BLaER1 treated with 17β-estradiol and CSF1 and Interleukin-3, amounts not matched to agents 10 nM and 100 nM (cell line): ENCODE measurements at regions not wholly inside any gene's neighbourhood (a gene's known extent, or its start where the extent isn't known, plus 50 kb on each side); places are given as distances from the start of the nearest gene placed in this dataset.

Experiments used
- H3K27ac ChIP-seq, 11 experiments: shearing (Covaris generic); formaldehyde crosslinking; 2 replicates each; pipeline ENCODE4 v1.8.1; 2022
- H3K27me3 ChIP-seq, 11 experiments: shearing (Covaris generic); formaldehyde crosslinking; 2 replicates each; pipeline ENCODE4 v1.8.1; 2022
- H3K36me3 ChIP-seq, 11 experiments: shearing (Covaris generic); formaldehyde crosslinking; 2 replicates each; pipeline ENCODE4 v1.8.1; 2022
- H3K4me1 ChIP-seq, 10 experiments: shearing (Covaris generic); formaldehyde crosslinking; 2 replicates each; pipeline ENCODE4 v1.8.1; 2022
- H3K4me2 ChIP-seq, 11 experiments: shearing (Covaris generic); formaldehyde crosslinking; 2 replicates each; pipeline ENCODE4 v1.8.1; 2022
- H3K4me3 ChIP-seq, 10 experiments: shearing (Covaris generic); formaldehyde crosslinking; 2 replicates each; pipeline ENCODE4 v1.8.1; 2022
- H3K9ac ChIP-seq, 11 experiments: shearing (Covaris generic); formaldehyde crosslinking; 2 replicates each; pipeline ENCODE4 v1.8.1; 2022
- H3K9me3 ChIP-seq, 11 experiments: shearing (Covaris generic); formaldehyde crosslinking; replicated peaks in 1 of 11; 2 replicates each; pipeline ENCODE4 v1.8.1; 2022
- H4K20me1 ChIP-seq, 11 experiments: shearing (Covaris generic); formaldehyde crosslinking; 2 replicates each; pipeline ENCODE4 v1.8.1; 2022
- Cebpa-rat ChIP-seq, 11 experiments: shearing (Covaris generic); IDR thresholded peaks; 2 replicates each; pipeline ENCODE4 v1.8.1; 2022

DNA sequence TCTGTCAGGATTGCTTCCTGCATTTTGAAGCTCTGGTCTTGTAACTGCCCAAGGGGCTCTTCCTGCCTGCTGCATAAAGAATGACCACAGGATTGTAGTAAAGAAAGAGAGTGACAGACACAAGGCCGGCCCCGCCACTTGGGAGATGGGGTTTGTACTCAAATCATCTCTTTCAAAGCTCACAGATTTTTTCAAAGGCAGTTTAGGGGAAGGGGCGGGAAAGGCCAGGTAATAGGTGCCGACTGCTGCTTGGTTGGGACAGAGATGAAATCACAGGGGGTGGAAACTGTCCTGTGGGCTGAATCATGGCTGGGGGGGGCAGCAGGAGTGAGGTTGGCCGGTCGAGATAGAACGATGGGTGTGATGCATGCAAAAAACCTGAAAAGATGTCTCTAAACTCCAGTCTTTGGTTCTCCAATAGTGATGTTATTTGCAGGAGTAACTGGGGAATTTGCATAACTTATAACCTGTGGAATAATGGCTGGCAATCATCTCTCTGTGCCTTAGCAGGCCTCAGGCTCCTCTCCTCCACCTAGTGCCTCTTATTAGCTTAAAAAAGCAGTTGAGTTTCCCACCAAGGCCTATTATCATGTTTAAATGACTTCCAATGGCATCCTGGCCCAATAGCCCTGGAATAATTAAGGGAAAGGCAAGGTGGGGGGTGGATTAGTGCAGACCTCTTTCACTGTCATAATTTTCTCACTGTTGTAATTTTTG is 778.4 kb upstream of the FRG1 start:
- TF ChIP-seq Cebpa-rat (IDR thresholded peaks at IDR 0.05) = no peak
- Histone ChIP-seq H3K27ac (no peak overlapping the region), H4K20me1 (no peaks in the 10 kb centered on the region), H3K27me3 (no peaks in the 10 kb centered on the region), H3K36me3 (no peaks in the 10 kb centered on the region), H3K4me2 (peak overlapping the region in 4 of 11 experiments; percentile 17 to 28 (median 24); a peak in 6 of 22 replicates), H3K4me3 (no peak overlapping the region), H3K9me3 (no peaks in the 10 kb centered on the region), H3K4me1 (peaks cover 0 to 10% (median 2%) of the 10 kb centered on the region in 10 experiments; a peak in 9 of 20 replicates), H3K9ac (no peak overlapping the region)

DNA sequence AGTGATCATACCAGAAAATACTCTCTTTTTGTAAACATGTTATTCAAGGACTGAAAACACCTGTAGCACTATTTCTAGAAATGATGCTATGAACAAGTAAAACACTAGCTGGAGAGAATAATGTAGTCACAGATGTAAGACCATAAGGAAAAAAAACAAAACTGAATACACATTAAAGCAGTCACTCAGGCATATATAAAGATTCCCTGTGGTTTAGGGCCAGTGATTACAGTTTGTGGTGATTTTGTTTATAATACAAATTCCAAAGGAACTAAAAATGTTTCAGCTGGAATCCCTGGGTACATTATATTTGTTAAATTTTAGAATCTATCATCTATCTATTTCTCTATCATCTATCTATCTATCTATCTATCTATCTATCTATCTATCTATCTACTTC is 777.8 kb upstream of the FRG1 start:
- Histone ChIP-seq H4K20me1 (no peaks in the 10 kb centered on the region), H3K4me3 (no peak overlapping the region), H3K4me2 (peak overlapping the region in 4 of 11 experiments; percentile 17 to 28 (median 24); a peak in 5 of 22 replicates), H3K36me3 (no peaks in the 10 kb centered on the region), H3K9me3 (no peaks in the 10 kb centered on the region), H3K9ac (no peak overlapping the region), H3K27me3 (no peaks in the 10 kb centered on the region), H3K4me1 (peaks cover 0 to 10% (median 2%) of the 10 kb centered on the region in 10 experiments; a peak in 9 of 20 replicates), H3K27ac (no peak overlapping the region)
- no peak for TF ChIP-seq Cebpa-rat (IDR thresholded peaks at IDR 0.05)

DNA sequence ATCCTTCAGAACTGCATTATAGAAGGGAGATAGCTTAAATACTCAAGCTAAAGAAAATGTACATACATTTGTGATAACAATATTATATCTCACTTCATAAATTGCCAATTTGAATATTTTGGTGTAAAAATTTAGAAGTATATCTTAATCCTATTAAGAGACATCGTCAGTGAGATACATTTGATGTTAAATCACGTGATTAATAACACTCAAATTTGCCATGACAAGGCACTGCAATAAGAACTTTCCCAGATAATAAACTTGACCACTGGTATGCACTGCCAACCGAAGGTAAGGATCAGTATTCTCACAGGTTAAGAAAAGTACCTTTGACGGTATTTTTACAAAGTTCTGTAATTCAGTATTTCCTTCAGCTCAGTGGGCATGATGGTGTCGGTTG is 764.7 kb upstream of the FRG1 start:
- Histone ChIP-seq H3K36me3 (no peaks in the 10 kb centered on the region), H3K9me3 (no peaks in the 10 kb centered on the region), H3K27ac (no peak overlapping the region), H3K4me3 (no peak overlapping the region), H3K27me3 (no peaks in the 10 kb centered on the region), H3K9ac (no peak overlapping the region), H4K20me1 (no peaks in the 10 kb centered on the region), H3K4me2 (no peak overlapping the region), H3K4me1 (peaks cover 0 to 6% (median 3%) of the 10 kb centered on the region in 10 experiments; a peak in 5 of 20 replicates)
- no peak for TF ChIP-seq Cebpa-rat (IDR thresholded peaks at IDR 0.05)

DNA sequence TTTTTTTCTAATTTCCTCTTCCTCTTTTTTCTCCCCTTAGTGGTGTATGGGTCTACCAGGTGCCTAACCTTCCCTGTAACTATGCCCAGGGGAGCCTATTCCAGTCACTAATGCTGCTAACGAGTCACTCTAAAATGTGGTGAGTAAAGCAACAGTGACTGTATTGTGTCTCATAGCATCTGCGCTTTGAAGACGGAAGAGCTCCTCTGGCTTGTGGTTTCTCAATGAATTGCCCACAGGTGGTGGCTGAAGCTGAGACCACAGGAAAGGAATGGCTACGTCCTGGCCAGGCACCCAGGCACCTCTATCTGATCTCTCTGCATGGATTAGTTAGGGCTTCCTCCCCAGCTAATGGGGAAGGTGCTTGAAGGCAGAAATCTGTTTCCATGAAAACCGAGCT is 763.5 kb upstream of the FRG1 start:
- Histone ChIP-seq H3K4me3 (no peak overlapping the region), H4K20me1 (no peaks in the 10 kb centered on the region), H3K9ac (no peak overlapping the region), H3K27me3 (no peaks in the 10 kb centered on the region), H3K36me3 (no peaks in the 10 kb centered on the region), H3K4me2 (peak overlapping the region in 5 of 11 experiments; percentile 20 to 41 (median 32); a peak in 3 of 22 replicates), H3K9me3 (no peaks in the 10 kb centered on the region), H3K4me1 (peaks cover 0 to 6% (median 3%) of the 10 kb centered on the region in 10 experiments; a peak in 5 of 20 replicates), H3K27ac (no peak overlapping the region)
- no peak for TF ChIP-seq Cebpa-rat (IDR thresholded peaks at IDR 0.05)

DNA sequence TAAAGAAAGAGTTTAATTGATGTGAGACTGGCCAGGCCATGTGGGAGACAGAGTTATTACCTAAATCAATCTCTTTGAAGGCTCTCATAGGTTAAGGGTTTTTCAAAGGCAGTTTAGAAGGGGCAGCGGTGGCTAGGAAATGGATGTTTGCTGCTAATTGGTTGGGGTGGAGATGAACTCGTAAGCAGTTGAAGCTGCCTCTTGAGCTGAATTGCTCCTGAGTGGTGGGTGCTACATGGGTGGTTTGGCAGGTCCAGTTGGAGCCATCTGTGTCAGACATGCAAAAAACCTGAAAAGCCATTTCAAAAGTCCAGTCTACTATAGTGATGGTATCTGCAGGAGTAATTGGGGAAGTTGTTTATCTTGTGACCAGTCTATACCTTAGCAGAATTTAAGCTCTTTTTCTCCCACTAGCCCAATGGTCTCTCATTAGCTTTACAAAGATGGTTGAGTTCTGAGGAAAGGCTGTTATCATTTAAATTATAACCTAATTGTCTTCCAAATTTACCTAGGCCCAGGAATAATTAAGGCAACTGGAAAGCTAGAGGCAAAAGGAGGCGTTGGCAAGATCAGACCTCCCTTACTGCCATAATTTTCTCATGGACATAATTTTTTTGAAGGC is 762.4 kb upstream of the FRG1 start:
- no peak for TF ChIP-seq Cebpa-rat (IDR thresholded peaks at IDR 0.05)
- H3K27ac ChIP-seq = no peak overlapping the region
- H3K9me3 ChIP-seq = no peaks in the 10 kb centered on the region
- peaks cover 0 to 6% (median 3%) of the 10 kb centered on the region in 10 experiments; a peak in 5 of 20 replicates for H3K4me1 ChIP-seq
- no peaks in the 10 kb centered on the region for H4K20me1 ChIP-seq
- H3K27me3 ChIP-seq = no peaks in the 10 kb centered on the region
- H3K4me3 ChIP-seq = no peak overlapping the region
- H3K36me3 ChIP-seq = no peaks in the 10 kb centered on the region
- no peak overlapping the region for H3K4me2 ChIP-seq
- no peak overlapping the region for H3K9ac ChIP-seq

DNA sequence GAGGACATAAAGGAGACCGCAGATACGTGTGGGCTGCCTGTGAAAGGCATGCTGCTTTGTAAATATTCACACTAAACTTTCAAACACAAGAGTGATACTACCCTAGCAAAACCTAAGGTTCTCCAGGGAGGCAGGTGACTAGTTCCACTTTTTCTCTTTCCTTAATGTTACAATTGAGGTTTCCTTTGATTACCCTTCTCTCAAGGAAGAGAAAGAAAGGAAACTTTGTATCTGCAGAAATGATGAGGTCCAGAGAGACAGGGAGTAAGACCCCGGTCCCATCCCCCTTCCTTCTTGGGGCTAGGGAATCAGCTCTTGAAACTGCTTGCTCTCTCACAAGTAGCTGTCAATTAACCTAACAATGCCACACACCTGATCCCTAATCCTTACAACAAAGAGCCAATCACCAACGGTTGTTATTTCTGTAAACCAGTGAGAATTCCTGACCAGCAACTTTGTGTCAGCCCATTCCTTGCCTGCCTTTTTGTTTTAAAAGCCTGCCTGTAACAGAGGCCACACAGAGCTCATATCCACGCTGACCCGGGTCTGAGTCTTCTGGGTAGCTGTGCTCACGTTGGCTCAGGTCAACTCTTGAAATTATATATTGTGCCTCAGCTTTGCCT is 754.8 kb upstream of the FRG1 start:
- no peak overlapping the region for H3K9ac ChIP-seq
- TF ChIP-seq Cebpa-rat (IDR thresholded peaks at IDR 0.05) = no peak
- no peaks in the 10 kb centered on the region for H3K4me1 ChIP-seq
- H4K20me1 ChIP-seq = no peaks in the 10 kb centered on the region
- H3K27ac ChIP-seq = no peak overlapping the region
- H3K27me3 ChIP-seq = no peaks in the 10 kb centered on the region
- H3K36me3 ChIP-seq = no peaks in the 10 kb centered on the region
- H3K4me3 ChIP-seq = no peak overlapping the region
- H3K4me2 ChIP-seq = no peak overlapping the region
- H3K9me3 ChIP-seq = peaks cover 29 to 33% (median 31%) of the 10 kb centered on the region in 11 experiments

DNA sequence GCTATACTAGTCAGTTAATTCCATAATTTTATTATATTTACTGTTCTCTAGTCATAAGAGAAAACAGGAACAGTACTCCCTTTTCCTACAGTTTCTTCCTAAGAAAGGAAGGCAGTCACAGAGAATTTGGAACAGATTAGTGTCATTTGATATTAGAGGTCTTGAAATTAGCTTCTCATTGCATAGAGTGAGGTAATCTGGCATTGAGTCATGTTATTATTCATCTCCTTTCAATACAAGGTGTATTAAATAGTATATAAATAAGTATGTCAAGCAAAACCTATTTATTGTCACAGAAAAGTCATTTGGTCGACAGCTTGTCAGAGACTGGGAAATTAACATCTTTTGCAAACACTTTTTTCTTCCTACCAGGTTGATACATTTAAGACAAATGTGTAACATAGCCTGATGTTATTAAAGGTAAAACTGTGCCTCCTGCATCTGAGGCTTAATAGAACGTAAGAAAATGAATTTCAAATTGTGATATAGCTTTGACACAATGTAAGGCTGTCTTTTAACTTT is 753.1 kb upstream of the FRG1 start:
- H3K4me1 ChIP-seq = no peaks in the 10 kb centered on the region
- H3K9me3 ChIP-seq = peaks cover 30 to 48% (median 45%) of the 10 kb centered on the region in 11 experiments
- no peaks in the 10 kb centered on the region for H3K27me3 ChIP-seq
- H3K4me2 ChIP-seq = no peak overlapping the region
- no peaks in the 10 kb centered on the region for H3K36me3 ChIP-seq
- no peak overlapping the region for H3K9ac ChIP-seq
- no peaks in the 10 kb centered on the region for H4K20me1 ChIP-seq
- H3K4me3 ChIP-seq = no peak overlapping the region
- no peak for TF ChIP-seq Cebpa-rat (IDR thresholded peaks at IDR 0.05)
- H3K27ac ChIP-seq = no peak overlapping the region

DNA sequence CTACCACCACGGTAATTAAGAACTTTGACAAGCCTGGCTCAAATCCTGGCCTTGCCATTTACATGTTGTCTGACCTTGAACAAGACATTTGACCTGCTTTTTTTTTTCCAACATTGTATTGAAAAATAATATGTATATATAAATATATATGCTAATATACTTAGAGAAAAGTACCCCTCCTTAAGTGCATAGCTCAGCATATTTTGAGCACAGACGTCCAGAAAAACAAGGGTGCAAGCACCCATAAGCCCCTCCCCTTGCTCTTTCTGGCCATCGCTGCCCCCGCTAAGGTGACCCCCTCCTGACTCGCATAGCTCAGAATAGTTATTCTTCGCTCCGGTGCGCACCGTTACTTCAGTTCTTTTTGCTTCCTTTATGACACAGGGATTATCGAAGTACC is 742.0 kb upstream of the FRG1 start:
- Histone ChIP-seq H4K20me1 (no peaks in the 10 kb centered on the region), H3K27ac (no peak overlapping the region), H3K4me1 (peaks cover 4 to 20% (median 16%) of the 10 kb centered on the region in 10 experiments; a peak in 17 of 20 replicates), H3K27me3 (peaks cover 0 to 4% (median 0%) of the 10 kb centered on the region in 11 experiments; a peak in 2 of 22 replicates), H3K4me3 (no peak overlapping the region), H3K36me3 (no peaks in the 10 kb centered on the region), H3K9ac (no peak overlapping the region), H3K4me2 (no peak overlapping the region), H3K9me3 (no peaks in the 10 kb centered on the region)
- no peak for TF ChIP-seq Cebpa-rat (IDR thresholded peaks at IDR 0.05)

DNA sequence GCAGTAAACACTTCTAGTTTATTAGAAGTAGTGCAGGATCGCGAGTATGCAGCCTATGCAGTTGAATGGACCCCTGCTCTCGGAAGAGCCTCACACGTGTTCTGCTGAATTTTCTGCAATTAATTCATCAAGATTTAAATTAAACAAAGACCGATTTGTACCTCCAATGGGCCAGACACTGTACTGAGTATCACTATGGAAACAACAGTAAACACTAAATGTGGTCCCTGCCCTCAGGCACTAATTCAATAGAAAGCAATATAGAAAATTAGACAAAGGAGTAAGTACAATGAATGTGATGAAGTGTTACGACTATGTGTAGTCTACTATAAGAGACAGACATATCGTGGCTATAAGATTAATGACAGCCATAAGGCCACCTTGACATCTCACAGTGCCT is 740.3 kb upstream of the FRG1 start:
- H3K9ac ChIP-seq = no peak overlapping the region
- no peak for TF ChIP-seq Cebpa-rat (IDR thresholded peaks at IDR 0.05)
- no peaks in the 10 kb centered on the region for H4K20me1 ChIP-seq
- no peak overlapping the region for H3K27ac ChIP-seq
- no peak overlapping the region for H3K4me3 ChIP-seq
- H3K9me3 ChIP-seq = no peaks in the 10 kb centered on the region
- H3K27me3 ChIP-seq = peaks cover 0 to 7% (median 0%) of the 10 kb centered on the region in 11 experiments; a peak in 3 of 22 replicates
- peaks cover 4 to 20% (median 17%) of the 10 kb centered on the region in 10 experiments; a peak in 17 of 20 replicates for H3K4me1 ChIP-seq
- no peaks in the 10 kb centered on the region for H3K36me3 ChIP-seq
- no peak overlapping the region for H3K4me2 ChIP-seq
